Activated T-helper 17 cell treated with anti-CD3 and anti-CD28 coated beads, Interleukin-2, amount 50 U/mL, for 72 hours (primary cell): ENCODE measurements at regions not wholly inside any gene's neighbourhood (a gene's known extent, or its start where the extent isn't known, plus 50 kb on each side); places are given as distances from the start of the nearest gene placed in this dataset.

Experiments used
- ATAC-seq: fragments of 150-1000 bp; cut with Tn5 transposase; replicated peaks from 2 replicates; pipeline ENCODE4 v1.10.0; 2021; ENCODE audit warnings: mild to moderate bottlenecking, moderate library complexity
- H3K27ac Mint-ChIP-seq: one replicate; pipeline ENCODE4 v1.8.0; 2022; ENCODE audit warnings: mixed read lengths
- H3K27me3 Mint-ChIP-seq: one replicate; pipeline ENCODE4 v1.8.0; 2022; ENCODE audit warnings: mixed read lengths
- H3K36me3 Mint-ChIP-seq: one replicate; pipeline ENCODE4 v1.8.0; 2022; ENCODE audit warnings: low read depth, mild to moderate bottlenecking, mixed read lengths
- H3K4me1 Mint-ChIP-seq: one replicate; pipeline ENCODE4 v1.8.0; 2022; ENCODE audit warnings: mixed read lengths
- H3K4me3 Mint-ChIP-seq: one replicate; pipeline ENCODE4 v1.8.0; 2022; ENCODE audit warnings: mild to moderate bottlenecking, mixed read lengths
- H3K9me3 Mint-ChIP-seq: one replicate; pipeline ENCODE4 v1.8.0; 2022; ENCODE audit warnings: mixed read lengths

GRCh38 chr1:185450060-185450788 lies 133.2 kb upstream of the IVNS1ABP start:
- Mint-ChIP-seq H3K4me3 (no peak overlapping the region), H3K4me1 (no peaks in the 10 kb centered on the region), H3K27me3 (no peaks in the 10 kb centered on the region), H3K27ac (no peak overlapping the region), H3K9me3 (no peaks in the 10 kb centered on the region), H3K36me3 (no peaks in the 10 kb centered on the region)
- ATAC-seq, result no peak

GRCh38 chr1:185449378-185450059 lies 132.5 kb upstream of the IVNS1ABP start:
- no peak overlapping the region for H3K27ac Mint-ChIP-seq
- no peaks in the 10 kb centered on the region for H3K9me3 Mint-ChIP-seq
- H3K27me3 Mint-ChIP-seq, result no peaks in the 10 kb centered on the region
- H3K4me3 Mint-ChIP-seq, result no peak overlapping the region
- ATAC-seq, result no peak
- H3K36me3 Mint-ChIP-seq, result no peaks in the 10 kb centered on the region
- H3K4me1 Mint-ChIP-seq, result no peaks in the 10 kb centered on the region

- ATAC-seq, result no peak
- no peak overlapping the region for H3K27ac Mint-ChIP-seq
- no peaks in the 10 kb centered on the region for H3K9me3 Mint-ChIP-seq
- no peaks in the 10 kb centered on the region for H3K4me1 Mint-ChIP-seq
- H3K27me3 Mint-ChIP-seq, result no peaks in the 10 kb centered on the region
- H3K4me3 Mint-ChIP-seq, result no peak overlapping the region
- H3K36me3 Mint-ChIP-seq, result no peaks in the 10 kb centered on the region
These were observed 131.6 kb upstream of the IVNS1ABP start for GRCh38 chr1:185448591-185449186.

GRCh38 chr1:185446131-185446530 lies 129.1 kb upstream of the IVNS1ABP start:
- Mint-ChIP-seq H3K36me3 (no peaks in the 10 kb centered on the region), H3K9me3 (no peaks in the 10 kb centered on the region), H3K27ac (no peak overlapping the region), H3K4me3 (no peak overlapping the region), H3K4me1 (peaks cover 3% of the 10 kb centered on the region), H3K27me3 (no peaks in the 10 kb centered on the region)
- ATAC-seq, result peak; percentile 23

GRCh38 chr1:185445594-185445993 lies 128.6 kb upstream of the IVNS1ABP start:
- no peaks in the 10 kb centered on the region for H3K36me3 Mint-ChIP-seq
- H3K9me3 Mint-ChIP-seq, result no peaks in the 10 kb centered on the region
- peaks cover 7% of the 10 kb centered on the region for H3K4me1 Mint-ChIP-seq
- no peak overlapping the region for H3K27ac Mint-ChIP-seq
- ATAC-seq, result no peak
- H3K4me3 Mint-ChIP-seq, result no peak overlapping the region
- H3K27me3 Mint-ChIP-seq, result no peaks in the 10 kb centered on the region

- ATAC-seq, result no peak
- no peak overlapping the region for H3K27ac Mint-ChIP-seq
- H3K27me3 Mint-ChIP-seq, result no peaks in the 10 kb centered on the region
- H3K36me3 Mint-ChIP-seq, result no peaks in the 10 kb centered on the region
- peaks cover 7% of the 10 kb centered on the region for H3K4me1 Mint-ChIP-seq
- no peak overlapping the region for H3K4me3 Mint-ChIP-seq
- no peaks in the 10 kb centered on the region for H3K9me3 Mint-ChIP-seq
These were observed 127.6 kb upstream of the IVNS1ABP start for GRCh38 chr1:185444676-185445075.

- Mint-ChIP-seq H3K4me3 (no peak overlapping the region), H3K36me3 (no peaks in the 10 kb centered on the region), H3K27me3 (no peaks in the 10 kb centered on the region), H3K9me3 (no peaks in the 10 kb centered on the region), H3K4me1 (peaks cover 7% of the 10 kb centered on the region), H3K27ac (peak overlapping the region; percentile 44)
- ATAC-seq, result no peak
These were observed 125.0 kb upstream of the IVNS1ABP start for GRCh38 chr1:185442050-185442449.

GRCh38 chr1:185441605-185442004 lies 124.6 kb upstream of the IVNS1ABP start:
- no peaks in the 10 kb centered on the region for H3K9me3 Mint-ChIP-seq
- H3K4me1 Mint-ChIP-seq, result peaks cover 7% of the 10 kb centered on the region
- ATAC-seq, result no peak
- H3K4me3 Mint-ChIP-seq, result no peak overlapping the region
- no peaks in the 10 kb centered on the region for H3K36me3 Mint-ChIP-seq
- H3K27ac Mint-ChIP-seq, result peak overlapping the region; percentile 44
- no peaks in the 10 kb centered on the region for H3K27me3 Mint-ChIP-seq

- no peaks in the 10 kb centered on the region for H3K27me3 Mint-ChIP-seq
- H3K9me3 Mint-ChIP-seq, result no peaks in the 10 kb centered on the region
- H3K4me3 Mint-ChIP-seq, result no peak overlapping the region
- H3K4me1 Mint-ChIP-seq, result peaks cover 7% of the 10 kb centered on the region
- H3K27ac Mint-ChIP-seq, result no peak overlapping the region
- H3K36me3 Mint-ChIP-seq, result no peaks in the 10 kb centered on the region
- ATAC-seq, result no peak
These were observed 123.8 kb upstream of the IVNS1ABP start for GRCh38 chr1:185440877-185441276.

- no peaks in the 10 kb centered on the region for H3K27me3 Mint-ChIP-seq
- peak; percentile 91 for ATAC-seq
- H3K27ac Mint-ChIP-seq, result no peak overlapping the region
- H3K4me1 Mint-ChIP-seq, result peaks cover 7% of the 10 kb centered on the region
- H3K9me3 Mint-ChIP-seq, result no peaks in the 10 kb centered on the region
- no peaks in the 10 kb centered on the region for H3K36me3 Mint-ChIP-seq
- H3K4me3 Mint-ChIP-seq, result no peak overlapping the region
These were observed 122.8 kb upstream of the IVNS1ABP start for GRCh38 chr1:185439727-185440415.

- Mint-ChIP-seq H3K9me3 (no peaks in the 10 kb centered on the region), H3K36me3 (no peaks in the 10 kb centered on the region), H3K4me1 (peaks cover 7% of the 10 kb centered on the region), H3K27ac (no peak overlapping the region), H3K27me3 (no peaks in the 10 kb centered on the region), H3K4me3 (no peak overlapping the region)
- peak; percentile 1 for ATAC-seq
These were observed 121.9 kb upstream of the IVNS1ABP start for GRCh38 chr1:185438936-185439335.

- Mint-ChIP-seq H3K4me1 (peaks cover under 1% of the 10 kb centered on the region), H3K9me3 (no peaks in the 10 kb centered on the region), H3K4me3 (no peak overlapping the region), H3K27me3 (no peaks in the 10 kb centered on the region), H3K36me3 (no peaks in the 10 kb centered on the region), H3K27ac (no peak overlapping the region)
- no peak for ATAC-seq
These were observed 118.8 kb upstream of the IVNS1ABP start for GRCh38 chr1:185435696-185436379.

GRCh38 chr1:185434721-185435120 lies 117.7 kb upstream of the IVNS1ABP start:
- H3K4me1 Mint-ChIP-seq, result no peaks in the 10 kb centered on the region
- H3K27ac Mint-ChIP-seq, result no peak overlapping the region
- no peaks in the 10 kb centered on the region for H3K36me3 Mint-ChIP-seq
- H3K4me3 Mint-ChIP-seq, result no peak overlapping the region
- no peaks in the 10 kb centered on the region for H3K27me3 Mint-ChIP-seq
- H3K9me3 Mint-ChIP-seq, result no peaks in the 10 kb centered on the region
- ATAC-seq, result no peak

- Mint-ChIP-seq H3K36me3 (no peaks in the 10 kb centered on the region), H3K27me3 (no peaks in the 10 kb centered on the region), H3K9me3 (no peaks in the 10 kb centered on the region), H3K4me3 (no peak overlapping the region), H3K27ac (no peak overlapping the region), H3K4me1 (no peaks in the 10 kb centered on the region)
- no peak for ATAC-seq
These were observed 116.6 kb upstream of the IVNS1ABP start for GRCh38 chr1:185433667-185434066.
